Fibroblast of skin of right biceps (primary cell): ENCODE measurements at regions not wholly inside any gene's neighbourhood (a gene's known extent, or its start where the extent isn't known, plus 50 kb on each side); places are given as distances from the start of the nearest gene placed in this dataset.
"Not testable (repeated sequence)": the region's sequence is repeated elsewhere in the genome, so short reads cannot be mapped to it uniquely, and the experiment has no call there.

Experiments used
- DNase-seq: peaks from one replicate; pipeline ENCODE4 v3.0.0-alpha.2; 2013

- DNase-seq = no peak
Observed at GRCh38 chr12:127014079-127014478, 1252.9 kb upstream of the TMEM132C start.

GRCh38 chr12:127024791-127025190 lies 1242.2 kb upstream of the TMEM132C start:
- no peak for DNase-seq

GRCh38 chr12:127025545-127025944 lies 1241.4 kb upstream of the TMEM132C start:
- no peak for DNase-seq

GRCh38 chr12:127035011-127035879 lies 1231.7 kb upstream of the TMEM132C start:
- DNase-seq = no peak

- no peak for DNase-seq
Observed at GRCh38 chr12:127038152-127038551, 1228.8 kb upstream of the TMEM132C start.

- no peak for DNase-seq
Observed at GRCh38 chr12:127038761-127039160, 1228.2 kb upstream of the TMEM132C start.

GRCh38 chr12:127041985-127042625 lies 1224.9 kb upstream of the TMEM132C start:
- no peak for DNase-seq

GRCh38 chr12:127043731-127044130 lies 1223.2 kb upstream of the TMEM132C start:
- no peak for DNase-seq

GRCh38 chr12:127044836-127045235 lies 1222.1 kb upstream of the TMEM132C start:
- DNase-seq = no peak

GRCh38 chr12:127046467-127046866 lies 1220.5 kb upstream of the TMEM132C start:
- DNase-seq = no peak

GRCh38 chr12:127048057-127048456 lies 1218.9 kb upstream of the TMEM132C start:
- no peak for DNase-seq

GRCh38 chr12:127048525-127048924 lies 1218.4 kb upstream of the TMEM132C start:
- DNase-seq = not testable (repeated sequence)

- no peak for DNase-seq
Observed at GRCh38 chr12:127051139-127051538, 1215.8 kb upstream of the TMEM132C start.

- DNase-seq = peak; percentile 81
Observed at GRCh38 chr12:127052511-127053232, 1214.3 kb upstream of the TMEM132C start.

GRCh38 chr12:127054531-127054930 lies 1212.4 kb upstream of the TMEM132C start:
- DNase-seq = peak; percentile 70

- no peak for DNase-seq
Observed at GRCh38 chr12:127060310-127060847, 1206.6 kb upstream of the TMEM132C start.

GRCh38 chr12:127060933-127061332 lies 1206.0 kb upstream of the TMEM132C start:
- DNase-seq = no peak

GRCh38 chr12:127063339-127064072 lies 1203.5 kb upstream of the TMEM132C start:
- no peak for DNase-seq

- no peak for DNase-seq
Observed at GRCh38 chr12:127064207-127064606, 1202.8 kb upstream of the TMEM132C start.

GRCh38 chr12:127065595-127065994 lies 1201.4 kb upstream of the TMEM132C start:
- no peak for DNase-seq

GRCh38 chr12:127070515-127071157 lies 1196.3 kb upstream of the TMEM132C start:
- no peak for DNase-seq

- DNase-seq = no peak
Observed at GRCh38 chr12:127074161-127074560, 1192.8 kb upstream of the TMEM132C start.
